ENCODE measurements at regions not wholly inside any gene's neighbourhood (a gene's known extent, or its start where the extent isn't known, plus 50 kb on each side); places are given as distances from the start of the nearest gene placed in this dataset.
"Not testable (repeated sequence)": the region's sequence is repeated elsewhere in the genome, so short reads cannot be mapped to it uniquely, and the experiment has no call there.

DNA sequence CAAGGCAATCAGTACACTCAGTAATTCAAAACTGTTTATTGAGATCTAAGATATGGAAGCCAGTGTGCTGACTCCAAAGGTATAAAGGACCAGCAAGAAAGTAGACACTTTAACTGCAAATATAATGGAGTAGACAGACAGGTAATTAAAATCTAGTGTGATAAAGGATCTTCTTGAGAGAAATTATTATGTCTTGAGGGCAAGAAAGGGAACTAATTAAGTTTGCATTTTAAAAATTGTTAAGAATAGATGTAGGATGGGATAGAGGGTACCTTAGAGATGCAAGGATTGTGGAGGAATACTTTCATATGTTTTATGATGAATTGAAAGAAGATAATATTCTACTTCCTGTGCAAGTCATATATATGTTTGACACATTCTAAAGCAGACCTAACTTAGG lies 825.3 kb downstream of the LTN1 start:
- ChIA-PET CTCF (no interaction called here), POLR2A (no interaction called here)
- Histone ChIP-seq H3K36me3 (ENCODE audit: control insufficient read depth in 2 of 2, extremely low read depth in 1 of 2, insufficient read depth in 2 of 2, low read length in 2 of 2) (no peaks in the 10 kb centered on the region), H3K27ac (ENCODE audit: insufficient read depth, low read depth, low read length) (no peak overlapping the region), H3K9me1 (replicated peaks; ENCODE audit: control insufficient read depth, extremely low read depth, insufficient read depth, low read length) (no peaks in the 10 kb centered on the region), H3K9me3 (replicated peaks; ENCODE audit: control insufficient read depth, insufficient read depth, low read length) (no peaks in the 10 kb centered on the region), H3K4me1 (ENCODE audit: control insufficient read depth, extremely low read depth, insufficient read depth, low read length) (no peaks in the 10 kb centered on the region), H4K20me1 (replicated peaks; ENCODE audit: control insufficient read depth, extremely low read depth, insufficient read depth, low read length) (no peaks in the 10 kb centered on the region), H2AFZ (ENCODE audit: low read depth, low read length) (no peak overlapping the region), H3K4me3 (replicated peaks in 1 of 3; ENCODE audit: insufficient read depth in 1 of 3, low read depth in 1 of 3, low read length in 3 of 3) (no peak overlapping the region), H3K79me2 (ENCODE audit: control insufficient read depth, insufficient read depth, low read length) (no peaks in the 10 kb centered on the region), H3K4me2 (ENCODE audit: insufficient read depth, low read length) (no peak overlapping the region), H3K9ac (replicated peaks; ENCODE audit: extremely low read depth, insufficient read depth, low read length) (no peak overlapping the region), H3K27me3 (ENCODE audit: control insufficient read depth in 2 of 2, insufficient read depth in 2 of 2, low read length in 2 of 2) (no peaks in the 10 kb centered on the region)
- DNase-seq (ENCODE audit: low read depth, low spot score) (no peak), FAIRE-seq (no peak)
- dilution Hi-C loops (cut with MboI; ENCODE audit: extremely low pct_ligation_motif_present, low sequenced_read_pairs) (no loop called here), intact Hi-C loops (cut with micrococcal nuclease) (no loop called here)
- TF ChIP-seq JUN (IDR thresholded peaks at IDR 0.05; ENCODE audit: borderline replicate concordance, insufficient read depth, insufficient read length, low read depth), result no peak
- TF ChIP-seq EZH2 (IDR thresholded peaks at IDR 0.05; ENCODE audit: borderline replicate concordance, low read depth, low read length, severe bottlenecking), result no peak
- no peak for TF ChIP-seq FOS (IDR thresholded peaks at IDR 0.05; ENCODE audit: borderline replicate concordance, insufficient read depth, low read length)
- TF ChIP-seq POLR2A (IDR thresholded peaks at IDR 0.05; ENCODE audit: low read depth, low read length), result no peak
- TF ChIP-seq, protein P1, sequence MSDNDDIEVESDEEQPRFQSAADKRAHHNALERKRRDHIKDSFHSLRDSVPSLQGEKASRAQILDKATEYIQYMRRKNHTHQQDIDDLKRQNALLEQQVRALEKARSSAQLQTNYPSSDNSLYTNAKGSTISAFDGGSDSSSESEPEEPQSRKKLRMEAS (IDR thresholded peaks at IDR 0.05; ENCODE audit: insufficient read depth, insufficient read length), result no peak
- TF ChIP-seq, protein P2, sequence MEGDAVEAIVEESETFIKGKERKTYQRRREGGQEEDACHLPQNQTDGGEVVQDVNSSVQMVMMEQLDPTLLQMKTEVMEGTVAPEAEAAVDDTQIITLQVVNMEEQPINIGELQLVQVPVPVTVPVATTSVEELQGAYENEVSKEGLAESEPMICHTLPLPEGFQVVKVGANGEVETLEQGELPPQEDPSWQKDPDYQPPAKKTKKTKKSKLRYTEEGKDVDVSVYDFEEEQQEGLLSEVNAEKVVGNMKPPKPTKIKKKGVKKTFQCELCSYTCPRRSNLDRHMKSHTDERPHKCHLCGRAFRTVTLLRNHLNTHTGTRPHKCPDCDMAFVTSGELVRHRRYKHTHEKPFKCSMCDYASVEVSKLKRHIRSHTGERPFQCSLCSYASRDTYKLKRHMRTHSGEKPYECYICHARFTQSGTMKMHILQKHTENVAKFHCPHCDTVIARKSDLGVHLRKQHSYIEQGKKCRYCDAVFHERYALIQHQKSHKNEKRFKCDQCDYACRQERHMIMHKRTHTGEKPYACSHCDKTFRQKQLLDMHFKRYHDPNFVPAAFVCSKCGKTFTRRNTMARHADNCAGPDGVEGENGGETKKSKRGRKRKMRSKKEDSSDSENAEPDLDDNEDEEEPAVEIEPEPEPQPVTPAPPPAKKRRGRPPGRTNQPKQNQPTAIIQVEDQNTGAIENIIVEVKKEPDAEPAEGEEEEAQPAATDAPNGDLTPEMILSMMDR (IDR thresholded peaks at IDR 0.05; ENCODE audit: extremely low read depth in 1 of 2, insufficient read depth in 1 of 2, low read depth in 1 of 2, low read length in 2 of 2), result no peak
- no peak for TF ChIP-seq POLR2AphosphoS5 (IDR thresholded peaks at IDR 0.05; ENCODE audit: insufficient read depth, low read depth, low read length)
- no peak for TF ChIP-seq GATA2 (IDR thresholded peaks at IDR 0.05; ENCODE audit: insufficient read depth, insufficient read length, low read depth, low read length)
- TF ChIP-seq MYC (IDR thresholded peaks at IDR 0.05; ENCODE audit: low read depth, low read length), result no peak
- BruUV-seq (replicated peaks), result no TSS peak

DNA sequence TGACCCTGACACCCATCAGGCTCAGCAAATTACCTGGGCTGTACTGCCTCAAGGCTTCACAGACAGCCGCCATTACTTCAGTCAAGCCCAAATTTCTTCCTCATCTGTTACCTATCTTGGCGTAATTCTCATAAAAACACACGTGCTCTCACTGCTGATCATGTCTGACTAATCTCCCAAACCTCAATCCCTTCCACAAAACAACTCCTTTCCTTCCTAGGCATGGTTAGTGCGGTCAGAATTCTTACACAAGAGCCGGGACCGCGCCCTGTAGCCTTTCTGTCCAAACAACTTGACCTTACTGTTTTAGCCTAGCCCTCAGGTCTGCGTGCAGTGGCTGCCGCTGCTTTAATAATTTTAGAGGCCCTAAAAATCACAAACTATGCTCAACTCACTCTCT lies 828.2 kb downstream of the LTN1 start:
- H3K36me3 ChIP-seq (ENCODE audit: control insufficient read depth in 2 of 2, extremely low read depth in 1 of 2, insufficient read depth in 2 of 2, low read length in 2 of 2); CTCF ChIA-PET; H3K79me2 ChIP-seq (ENCODE audit: control insufficient read depth, insufficient read depth, low read length); DNase-seq (ENCODE audit: low read depth, low spot score); FAIRE-seq; H3K4me3 ChIP-seq (replicated peaks in 1 of 3; ENCODE audit: insufficient read depth in 1 of 3, low read depth in 1 of 3, low read length in 3 of 3); BruUV-seq (replicated peaks); H2AFZ ChIP-seq (ENCODE audit: low read depth, low read length); H4K20me1 ChIP-seq (replicated peaks; ENCODE audit: control insufficient read depth, extremely low read depth, insufficient read depth, low read length); H3K4me2 ChIP-seq (ENCODE audit: insufficient read depth, low read length); H3K27ac ChIP-seq (ENCODE audit: insufficient read depth, low read depth, low read length); H3K27me3 ChIP-seq (ENCODE audit: control insufficient read depth in 2 of 2, insufficient read depth in 2 of 2, low read length in 2 of 2); H3K9me1 ChIP-seq (replicated peaks; ENCODE audit: control insufficient read depth, extremely low read depth, insufficient read depth, low read length); H3K4me1 ChIP-seq (ENCODE audit: control insufficient read depth, extremely low read depth, insufficient read depth, low read length); dilution Hi-C loops (cut with MboI; ENCODE audit: extremely low pct_ligation_motif_present, low sequenced_read_pairs); H3K9me3 ChIP-seq (replicated peaks; ENCODE audit: control insufficient read depth, insufficient read depth, low read length); H3K9ac ChIP-seq (replicated peaks; ENCODE audit: extremely low read depth, insufficient read depth, low read length); POLR2A ChIA-PET: not testable (repeated sequence)
- intact Hi-C loops (cut with micrococcal nuclease), result loop anchor here (5.0 kb wide), 1 partner anchor 752 kb away; no protein-coding TSS in a partner anchor

DNA sequence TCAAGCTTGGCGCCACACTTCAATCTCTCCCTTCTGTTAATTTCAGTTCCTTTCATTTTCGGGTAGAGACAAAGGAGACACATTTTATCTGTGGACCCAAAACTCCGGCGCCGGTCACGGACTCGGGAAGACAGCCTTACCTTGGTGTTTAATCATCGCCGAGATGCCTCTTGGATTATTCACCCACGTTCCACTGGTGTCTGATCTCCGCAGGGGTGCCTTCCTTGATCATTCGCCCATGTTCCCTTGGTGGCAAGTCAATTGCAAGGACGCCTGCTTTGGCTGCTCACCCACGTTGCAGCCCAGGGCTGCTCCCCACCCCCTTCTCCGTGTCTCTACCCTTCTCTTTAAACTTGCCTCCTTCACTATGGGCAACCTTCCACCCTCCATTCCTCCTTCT lies 830.6 kb downstream of the LTN1 start:
- H3K9me1 ChIP-seq (replicated peaks; ENCODE audit: control insufficient read depth, extremely low read depth, insufficient read depth, low read length); POLR2A ChIA-PET; H3K4me3 ChIP-seq (replicated peaks in 1 of 3; ENCODE audit: insufficient read depth in 1 of 3, low read depth in 1 of 3, low read length in 3 of 3); H3K27me3 ChIP-seq (ENCODE audit: control insufficient read depth in 2 of 2, insufficient read depth in 2 of 2, low read length in 2 of 2); H3K79me2 ChIP-seq (ENCODE audit: control insufficient read depth, insufficient read depth, low read length); H3K9me3 ChIP-seq (replicated peaks; ENCODE audit: control insufficient read depth, insufficient read depth, low read length); H3K36me3 ChIP-seq (ENCODE audit: control insufficient read depth in 2 of 2, extremely low read depth in 1 of 2, insufficient read depth in 2 of 2, low read length in 2 of 2); H3K9ac ChIP-seq (replicated peaks; ENCODE audit: extremely low read depth, insufficient read depth, low read length); H3K4me1 ChIP-seq (ENCODE audit: control insufficient read depth, extremely low read depth, insufficient read depth, low read length); DNase-seq (ENCODE audit: low read depth, low spot score); H3K4me2 ChIP-seq (ENCODE audit: insufficient read depth, low read length); BruUV-seq (replicated peaks); H3K27ac ChIP-seq (ENCODE audit: insufficient read depth, low read depth, low read length); H2AFZ ChIP-seq (ENCODE audit: low read depth, low read length); CTCF ChIA-PET; H4K20me1 ChIP-seq (replicated peaks; ENCODE audit: control insufficient read depth, extremely low read depth, insufficient read depth, low read length); FAIRE-seq; dilution Hi-C loops (cut with MboI; ENCODE audit: extremely low pct_ligation_motif_present, low sequenced_read_pairs): not testable (repeated sequence)
- intact Hi-C loops (cut with micrococcal nuclease), result loop anchor here (5.0 kb wide), 1 partner anchor 750 kb away; no protein-coding TSS in a partner anchor
